LNCAP (cell line): ENCODE measurements at regions not wholly inside any gene's neighbourhood (a gene's known extent, or its start where the extent isn't known, plus 50 kb on each side); places are given as distances from the start of the nearest gene placed in this dataset.

Experiments used
- CTCF ChIP-seq: fragments of 450-650 bp; IDR thresholded peaks from 2 replicates; pipeline ENCODE4 v1.5.1; 2017; ENCODE audit warnings: mild to moderate bottlenecking

DNA sequence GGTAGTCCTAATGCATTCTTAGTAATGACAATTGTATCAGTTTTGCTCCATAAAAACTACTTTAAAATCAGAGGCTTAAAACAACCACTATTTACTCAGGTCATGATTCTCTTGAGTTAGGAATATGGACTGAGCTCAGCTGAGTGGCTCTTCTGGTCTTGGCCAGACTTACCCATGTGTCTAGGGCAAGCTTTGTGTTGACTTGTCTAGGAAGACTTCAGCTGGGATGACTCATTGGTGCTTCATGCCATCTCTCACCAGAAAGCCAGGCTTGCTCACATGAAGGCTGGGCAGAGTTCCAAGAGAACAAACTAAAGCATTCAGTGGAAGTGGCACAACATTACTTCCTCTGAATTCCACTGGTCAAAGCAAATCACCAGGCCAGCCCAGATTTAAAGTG is 155.3 kb downstream of the DHX35 start:
- no peak for TF ChIP-seq CTCF

- TF ChIP-seq CTCF, result no peak
Observed at GRCh38 chr20:39116020-39116419, 153.9 kb downstream of the DHX35 start.

GRCh38 chr20:39112178-39112743 is 150.1 kb downstream of the DHX35 start:
- peak; percentile 73 for TF ChIP-seq CTCF

DNA sequence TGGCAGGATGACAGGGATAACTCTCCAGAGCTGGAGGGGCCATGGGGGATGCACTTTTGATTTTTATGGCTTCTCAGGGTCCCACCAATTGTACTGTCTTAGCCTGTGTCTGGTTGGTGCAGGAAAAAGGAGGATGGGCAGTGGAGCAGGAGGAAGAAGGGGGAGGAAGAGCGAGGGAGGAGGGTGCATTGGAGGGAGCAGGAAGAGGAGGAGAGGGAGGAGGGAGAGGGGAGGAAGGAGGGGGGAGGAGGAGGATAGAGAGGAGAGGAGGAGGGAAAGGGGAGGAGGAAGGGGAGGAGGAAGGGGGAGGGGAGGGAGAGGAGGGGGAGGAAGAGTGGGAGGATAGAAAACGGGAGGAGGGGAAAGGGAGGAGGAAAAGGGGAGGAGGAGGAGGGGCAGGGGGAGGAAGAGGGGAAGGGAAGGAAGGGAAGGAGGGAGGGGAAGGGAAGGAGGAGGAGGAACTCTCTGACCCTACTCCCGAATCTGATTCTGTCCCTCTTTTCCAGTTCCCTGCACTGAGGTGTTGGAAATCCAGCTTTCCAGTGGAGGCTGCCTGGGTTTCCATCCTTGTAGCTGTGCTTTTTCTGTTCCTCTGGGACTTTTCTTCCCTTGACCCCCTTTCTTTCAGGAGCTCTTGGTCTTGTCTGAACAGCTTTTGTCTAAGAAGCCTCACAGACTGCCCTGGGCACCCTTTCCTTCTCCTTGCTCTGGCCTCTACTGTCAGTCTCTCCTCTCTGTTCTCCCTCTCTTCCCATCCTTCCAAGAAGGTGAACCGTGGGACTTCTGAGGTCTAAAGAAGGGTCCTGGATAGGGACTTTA is 149.4 kb downstream of the DHX35 start:
- no peak for TF ChIP-seq CTCF

DNA sequence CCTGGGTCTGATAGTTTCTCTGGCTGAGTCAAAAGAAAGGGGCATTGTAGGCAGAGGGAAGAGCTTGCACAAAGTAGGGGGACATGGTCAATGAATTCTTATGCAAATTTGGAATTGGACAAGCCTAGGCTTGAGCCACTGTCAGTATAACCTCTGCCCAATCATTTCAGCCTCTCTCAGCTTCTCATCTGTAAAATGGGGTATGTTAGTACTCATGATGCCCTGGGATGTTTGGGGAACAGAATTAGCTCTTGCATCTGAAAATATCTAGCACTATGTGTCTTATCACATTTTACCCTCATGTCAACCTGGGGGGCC is 148.6 kb downstream of the DHX35 start:
- no peak for TF ChIP-seq CTCF

DNA sequence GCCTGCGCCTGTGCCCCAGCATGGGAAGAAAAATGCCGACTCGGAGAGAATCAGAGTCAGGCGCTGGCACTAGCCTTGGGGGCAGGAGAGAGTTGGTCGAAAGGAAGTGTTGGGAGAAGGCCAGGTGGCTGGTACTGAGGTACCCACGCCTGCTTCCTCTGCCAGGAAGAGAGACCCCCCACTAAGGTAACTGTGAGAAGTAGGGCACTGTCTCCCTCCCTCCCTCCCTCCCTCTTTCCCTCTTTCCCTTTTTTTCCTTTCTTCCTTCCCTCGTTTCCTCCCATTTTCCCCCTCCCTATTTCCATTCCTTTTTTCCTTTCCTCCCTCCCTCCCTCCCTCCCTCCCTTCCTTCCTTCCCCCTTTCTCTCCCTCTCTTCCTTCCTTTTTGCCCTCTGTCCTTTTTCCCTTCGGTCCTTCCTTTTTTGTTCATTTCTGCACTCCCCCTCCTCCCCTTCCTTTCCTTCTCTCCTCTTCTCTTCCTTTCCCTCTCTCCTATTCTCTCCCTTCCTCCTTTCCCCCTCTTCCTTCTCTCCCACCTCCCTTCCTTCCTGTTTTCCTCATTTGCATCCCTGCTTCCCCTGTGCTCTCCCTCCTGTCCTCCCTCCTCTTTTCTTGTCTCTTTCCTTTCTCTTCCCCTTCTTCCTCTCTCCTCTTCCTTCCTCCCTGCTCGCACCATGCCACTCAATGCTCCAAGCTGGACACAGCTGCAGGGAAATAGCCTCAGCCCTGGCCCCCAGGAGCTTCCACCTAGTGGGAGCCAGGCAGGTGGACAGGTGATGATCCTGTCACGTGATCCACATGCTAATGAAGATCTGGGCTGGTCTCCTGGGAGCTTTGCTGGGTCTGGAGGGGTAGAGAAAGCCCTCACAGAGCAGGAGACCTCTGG is 148.0 kb downstream of the DHX35 start:
- no peak for TF ChIP-seq CTCF

DNA sequence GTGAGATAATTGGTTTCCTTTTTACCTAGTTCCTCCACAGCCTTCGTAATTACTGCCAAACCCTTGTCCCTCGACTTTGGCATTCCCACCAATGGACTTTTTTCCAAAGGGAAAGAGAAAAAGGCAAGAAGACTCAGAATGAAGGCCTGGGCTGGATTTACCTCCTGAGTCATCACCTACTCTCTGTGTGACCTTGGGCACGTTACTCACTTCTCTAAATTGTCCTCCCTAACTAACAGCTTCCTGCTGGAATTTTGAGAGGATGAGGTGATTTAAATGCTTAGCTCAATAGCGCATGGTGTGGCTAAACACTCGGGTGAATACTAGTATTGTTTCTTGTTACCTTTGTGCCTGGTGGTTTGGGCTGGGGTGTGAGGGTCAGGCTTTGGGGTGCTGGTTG is 146.6 kb downstream of the DHX35 start:
- TF ChIP-seq CTCF, result no peak
